ACC112 (cell line): ENCODE measurements at regions not wholly inside any gene's neighbourhood (a gene's known extent, or its start where the extent isn't known, plus 50 kb on each side); places are given as distances from the start of the nearest gene placed in this dataset.
A peak's percentile ranks its signal among the peaks of the same experiment; 100 is the strongest.

Experiments
- H2AFZ ChIP-seq: fragments of 200-600 bp; sonication (generic); one replicate; pipeline ENCODE4 v1.6.0; 2017; ENCODE audit warnings: antibody characterized with exemption, low read length; ENCODE audit not compliant: unreplicated experiment
- H3K27ac ChIP-seq: fragments of 200-600 bp; sonication (generic); 2 replicates; pipeline ENCODE4 v1.5.1; 2014; ENCODE audit warnings: low read depth, mild to moderate bottlenecking, antibody characterized with exemption, low read length, moderate library complexity
- H3K27me3 ChIP-seq: fragments of 200-600 bp; sonication (generic); 2 replicates; pipeline ENCODE4 v1.6.1; 2014; ENCODE audit warnings: mild to moderate bottlenecking, antibody characterized with exemption, low read length, moderate library complexity, mixed read lengths; ENCODE audit not compliant: insufficient read depth
- H3K36me3 ChIP-seq: fragments of 200-600 bp; sonication (generic); 2 replicates; pipeline ENCODE4 v1.6.1; 2016; ENCODE audit warnings: mild to moderate bottlenecking, antibody characterized with exemption, low read length, moderate library complexity, mixed read lengths; ENCODE audit not compliant: insufficient read depth
- H3K4me1 ChIP-seq: fragments of 200-600 bp; sonication (generic); one replicate; pipeline ENCODE4 v1.6.1; 2016; ENCODE audit warnings: low read length, mixed read lengths; ENCODE audit not compliant: insufficient read depth, unreplicated experiment, control insufficient read depth
- H3K4me3 ChIP-seq: fragments of 200-600 bp; sonication (generic); 2 replicates; pipeline ENCODE4 v1.5.1; 2014; ENCODE audit warnings: mild to moderate bottlenecking, low read depth, low read length
- H3K79me2 ChIP-seq: fragments of 200-600 bp; sonication (generic); one replicate; pipeline ENCODE4 v1.6.0; 2016; ENCODE audit warnings: low read length; ENCODE audit not compliant: control insufficient read depth, unreplicated experiment, insufficient read depth

GRCh38 chr14:55500219-55500701 is 59.8 kb upstream of the TBPL2 start:
- no peaks in the 10 kb centered on the region for H3K79me2 ChIP-seq
- H3K36me3 ChIP-seq = no peaks in the 10 kb centered on the region
- no peaks in the 10 kb centered on the region for H3K4me1 ChIP-seq
- H3K4me3 ChIP-seq = no peak overlapping the region
- no peak overlapping the region for H2AFZ ChIP-seq
- H3K27ac ChIP-seq = no peak overlapping the region
- H3K27me3 ChIP-seq = no peaks in the 10 kb centered on the region

GRCh38 chr14:55500708-55501107 is 60.3 kb upstream of the TBPL2 start:
- H3K4me3 ChIP-seq = no peak overlapping the region
- H3K27me3 ChIP-seq = no peaks in the 10 kb centered on the region
- H3K4me1 ChIP-seq = no peaks in the 10 kb centered on the region
- H3K36me3 ChIP-seq = no peaks in the 10 kb centered on the region
- H3K79me2 ChIP-seq = no peaks in the 10 kb centered on the region
- H2AFZ ChIP-seq = no peak overlapping the region
- H3K27ac ChIP-seq = no peak overlapping the region

GRCh38 chr14:55502746-55503284 is 62.4 kb upstream of the TBPL2 start:
- Histone ChIP-seq H3K27ac (no peak overlapping the region), H3K79me2 (no peaks in the 10 kb centered on the region), H2AFZ (no peak overlapping the region), H3K4me1 (no peaks in the 10 kb centered on the region), H3K36me3 (no peaks in the 10 kb centered on the region), H3K27me3 (no peaks in the 10 kb centered on the region), H3K4me3 (no peak overlapping the region)

- Histone ChIP-seq H2AFZ (no peak overlapping the region), H3K4me3 (no peak overlapping the region), H3K27me3 (no peaks in the 10 kb centered on the region), H3K36me3 (no peaks in the 10 kb centered on the region), H3K4me1 (no peaks in the 10 kb centered on the region), H3K27ac (no peak overlapping the region), H3K79me2 (no peaks in the 10 kb centered on the region)
Measured at GRCh38 chr14:55505846-55506245, 65.4 kb upstream of the TBPL2 start.

GRCh38 chr14:55508676-55509075 is 68.3 kb upstream of the TBPL2 start:
- peaks cover 5% of the 10 kb centered on the region for H3K4me1 ChIP-seq
- H2AFZ ChIP-seq = peak overlapping the region; percentile 14
- no peak overlapping the region for H3K27ac ChIP-seq

GRCh38 chr14:55512421-55512820 is 67.6 kb upstream of the KTN1 start:
- no peaks in the 10 kb centered on the region for H3K79me2 ChIP-seq
- no peaks in the 10 kb centered on the region for H3K36me3 ChIP-seq
- H3K4me1 ChIP-seq = peaks cover 32% of the 10 kb centered on the region
- H2AFZ ChIP-seq = no peak overlapping the region
- H3K27me3 ChIP-seq = no peaks in the 10 kb centered on the region
- no peak overlapping the region for H3K4me3 ChIP-seq
- H3K27ac ChIP-seq = no peak overlapping the region

More at GRCh38 chr14:55508676-55509075, 68.3 kb upstream of the TBPL2 start:
- H3K4me3 ChIP-seq = no peak overlapping the region
- H3K36me3 ChIP-seq = no peaks in the 10 kb centered on the region
- H3K79me2 ChIP-seq = no peaks in the 10 kb centered on the region
- no peaks in the 10 kb centered on the region for H3K27me3 ChIP-seq

GRCh38 chr14:55513491-55513890 is 66.5 kb upstream of the KTN1 start:
- H3K36me3 ChIP-seq = no peaks in the 10 kb centered on the region
- H3K27me3 ChIP-seq = no peaks in the 10 kb centered on the region
- H3K79me2 ChIP-seq = no peaks in the 10 kb centered on the region
- H2AFZ ChIP-seq = no peak overlapping the region
- H3K27ac ChIP-seq = no peak overlapping the region
- no peak overlapping the region for H3K4me3 ChIP-seq
- peaks cover 35% of the 10 kb centered on the region for H3K4me1 ChIP-seq

- Histone ChIP-seq H3K27ac (peak overlapping the region; percentile 36), H3K79me2 (no peaks in the 10 kb centered on the region), H2AFZ (peak overlapping the region; percentile 40)
Measured at GRCh38 chr14:55514819-55515490, 65.1 kb upstream of the KTN1 start.

GRCh38 chr14:55516776-55517175 is 63.2 kb upstream of the KTN1 start:
- Histone ChIP-seq H3K27ac (no peak overlapping the region), H2AFZ (no peak overlapping the region), H3K4me3 (no peak overlapping the region), H3K79me2 (no peaks in the 10 kb centered on the region), H3K27me3 (no peaks in the 10 kb centered on the region), H3K36me3 (no peaks in the 10 kb centered on the region), H3K4me1 (peaks cover 36% of the 10 kb centered on the region)

More at GRCh38 chr14:55514819-55515490, 65.1 kb upstream of the KTN1 start:
- Histone ChIP-seq H3K4me3 (peak overlapping the region; percentile 51), H3K27me3 (no peaks in the 10 kb centered on the region), H3K4me1 (peaks cover 36% of the 10 kb centered on the region), H3K36me3 (no peaks in the 10 kb centered on the region)

- Histone ChIP-seq H3K4me3 (no peak overlapping the region), H3K27ac (no peak overlapping the region), H3K27me3 (no peaks in the 10 kb centered on the region), H3K79me2 (no peaks in the 10 kb centered on the region), H3K4me1 (peaks cover 31% of the 10 kb centered on the region), H2AFZ (no peak overlapping the region), H3K36me3 (no peaks in the 10 kb centered on the region)
Measured at GRCh38 chr14:55518391-55518790, 61.6 kb upstream of the KTN1 start.

GRCh38 chr14:55519473-55520080 is 60.4 kb upstream of the KTN1 start:
- Histone ChIP-seq H3K4me1 (peaks cover 22% of the 10 kb centered on the region), H3K27ac (no peak overlapping the region), H2AFZ (no peak overlapping the region)

More at GRCh38 chr14:55519473-55520080, 60.4 kb upstream of the KTN1 start:
- H3K36me3 ChIP-seq = no peaks in the 10 kb centered on the region
- no peak overlapping the region for H3K4me3 ChIP-seq
- H3K79me2 ChIP-seq = no peaks in the 10 kb centered on the region
- H3K27me3 ChIP-seq = no peaks in the 10 kb centered on the region
